ENCODE measurements at regions not wholly inside any gene's neighbourhood (a gene's known extent, or its start where the extent isn't known, plus 50 kb on each side); places are given as distances from the start of the nearest gene placed in this dataset.
"Not testable (repeated sequence)": the region's sequence is repeated elsewhere in the genome, so short reads cannot be mapped to it uniquely, and the experiment has no call there.

GRCh38 chr14:95597784-95598211, 62.9 kb downstream of the GLRX5 start:
- DNase-seq, result no peak

GRCh38 chr14:95601650-95602049, 66.8 kb downstream of the GLRX5 start:
- DNase-seq, result no peak

- DNase-seq, result no peak
These were observed 68.6 kb downstream of the GLRX5 start for GRCh38 chr14:95603415-95603814.

- no peak for DNase-seq
These were observed 71.4 kb downstream of the GLRX5 start for GRCh38 chr14:95606266-95606665.

GRCh38 chr14:95608637-95609235, 73.9 kb downstream of the GLRX5 start:
- DNase-seq, result no peak

- no peak for DNase-seq
These were observed 74.6 kb downstream of the GLRX5 start for GRCh38 chr14:95609398-95609990.

GRCh38 chr14:95611293-95611880, 74.8 kb upstream of the TCL1B start:
- no peak for DNase-seq

- DNase-seq, result no peak
These were observed 71.9 kb upstream of the TCL1B start for GRCh38 chr14:95614349-95614748.

- DNase-seq, result no peak
These were observed 69.5 kb upstream of the TCL1B start for GRCh38 chr14:95616745-95617144.

GRCh38 chr14:95619785-95620417, 66.3 kb upstream of the TCL1B start:
- DNase-seq, result no peak

GRCh38 chr14:95620659-95621059, 65.6 kb upstream of the TCL1B start:
- DNase-seq, result peak; percentile 30

GRCh38 chr14:95623195-95623594, 63.0 kb upstream of the TCL1B start:
- DNase-seq, result no peak

- DNase-seq, result not testable (repeated sequence)
These were observed 60.5 kb upstream of the TCL1B start for GRCh38 chr14:95625710-95626109.

GRCh38 chr14:95635051-95635450, 51.2 kb upstream of the TCL1B start:
- DNase-seq, result no peak
